ENCODE measurements at regions not wholly inside any gene's neighbourhood (a gene's known extent, or its start where the extent isn't known, plus 50 kb on each side); places are given as distances from the start of the nearest gene placed in this dataset.

DNA sequence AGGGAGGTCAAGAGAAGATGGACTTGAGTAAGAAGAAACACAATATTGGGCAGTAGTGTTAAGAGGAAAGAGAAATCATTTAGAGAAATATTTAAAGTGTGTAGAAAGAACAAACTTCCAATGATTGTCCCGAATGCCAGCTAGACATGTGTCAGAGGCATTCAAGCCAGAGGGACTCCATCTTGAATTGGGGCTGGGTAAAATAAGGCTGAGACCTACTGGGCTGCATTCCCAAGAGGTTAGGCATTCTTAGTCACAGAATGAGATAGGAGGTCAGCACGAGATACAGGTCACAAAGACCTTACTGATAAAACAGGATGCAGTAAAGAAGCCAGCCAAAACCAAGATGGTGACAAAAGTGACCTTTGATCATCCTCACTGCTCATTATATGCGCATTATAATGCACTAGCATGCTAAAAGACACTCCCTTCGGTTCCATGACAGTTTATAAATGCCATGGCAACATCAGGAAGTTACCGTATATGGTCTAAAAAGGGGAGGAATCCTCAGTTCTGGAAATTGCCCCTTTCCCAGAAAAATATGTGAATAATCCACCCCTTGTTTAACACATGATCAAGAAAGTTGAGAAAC is 127.0 kb upstream of the IPO5 start:
- H3K27me3 ChIP-seq (ENCODE audit: control insufficient read depth, insufficient read depth, low read length) = no peaks in the 10 kb centered on the region
- H3K27ac ChIP-seq (ENCODE audit: low read length) = no peak overlapping the region
- no peak for DNase-seq (ENCODE audit: low read depth, low spot score)
- no peaks in the 10 kb centered on the region for H3K9me3 ChIP-seq (ENCODE audit: control insufficient read depth, insufficient read depth, low read depth, low read length)
- POLR2A ChIA-PET = no interaction called here
- ATAC-seq = no peak
- no peaks in the 10 kb centered on the region for H3K4me1 ChIP-seq (ENCODE audit: control insufficient read depth, insufficient read depth, low read length)
- no peak overlapping the region for H3K4me3 ChIP-seq (ENCODE audit: low read depth in 2 of 2, low read length in 2 of 2)
- no peaks in the 10 kb centered on the region for H3K36me3 ChIP-seq (ENCODE audit: control insufficient read depth, insufficient read depth, low read length)
- TF ChIP-seq SIN3A (IDR thresholded peaks at IDR 0.05; ENCODE audit: borderline replicate concordance, insufficient read depth, low read depth, low read length) = no peak
- TF ChIP-seq, protein P1, sequence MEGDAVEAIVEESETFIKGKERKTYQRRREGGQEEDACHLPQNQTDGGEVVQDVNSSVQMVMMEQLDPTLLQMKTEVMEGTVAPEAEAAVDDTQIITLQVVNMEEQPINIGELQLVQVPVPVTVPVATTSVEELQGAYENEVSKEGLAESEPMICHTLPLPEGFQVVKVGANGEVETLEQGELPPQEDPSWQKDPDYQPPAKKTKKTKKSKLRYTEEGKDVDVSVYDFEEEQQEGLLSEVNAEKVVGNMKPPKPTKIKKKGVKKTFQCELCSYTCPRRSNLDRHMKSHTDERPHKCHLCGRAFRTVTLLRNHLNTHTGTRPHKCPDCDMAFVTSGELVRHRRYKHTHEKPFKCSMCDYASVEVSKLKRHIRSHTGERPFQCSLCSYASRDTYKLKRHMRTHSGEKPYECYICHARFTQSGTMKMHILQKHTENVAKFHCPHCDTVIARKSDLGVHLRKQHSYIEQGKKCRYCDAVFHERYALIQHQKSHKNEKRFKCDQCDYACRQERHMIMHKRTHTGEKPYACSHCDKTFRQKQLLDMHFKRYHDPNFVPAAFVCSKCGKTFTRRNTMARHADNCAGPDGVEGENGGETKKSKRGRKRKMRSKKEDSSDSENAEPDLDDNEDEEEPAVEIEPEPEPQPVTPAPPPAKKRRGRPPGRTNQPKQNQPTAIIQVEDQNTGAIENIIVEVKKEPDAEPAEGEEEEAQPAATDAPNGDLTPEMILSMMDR (IDR thresholded peaks at IDR 0.05) = no peak
- TF ChIP-seq TCF7L2 (IDR thresholded peaks at IDR 0.05; ENCODE audit: low read depth, low read length) = no peak
- TF ChIP-seq POLR2AphosphoS5 (IDR thresholded peaks at IDR 0.05; ENCODE audit: low read depth, low read length) = no peak
- TF ChIP-seq, protein P2, sequence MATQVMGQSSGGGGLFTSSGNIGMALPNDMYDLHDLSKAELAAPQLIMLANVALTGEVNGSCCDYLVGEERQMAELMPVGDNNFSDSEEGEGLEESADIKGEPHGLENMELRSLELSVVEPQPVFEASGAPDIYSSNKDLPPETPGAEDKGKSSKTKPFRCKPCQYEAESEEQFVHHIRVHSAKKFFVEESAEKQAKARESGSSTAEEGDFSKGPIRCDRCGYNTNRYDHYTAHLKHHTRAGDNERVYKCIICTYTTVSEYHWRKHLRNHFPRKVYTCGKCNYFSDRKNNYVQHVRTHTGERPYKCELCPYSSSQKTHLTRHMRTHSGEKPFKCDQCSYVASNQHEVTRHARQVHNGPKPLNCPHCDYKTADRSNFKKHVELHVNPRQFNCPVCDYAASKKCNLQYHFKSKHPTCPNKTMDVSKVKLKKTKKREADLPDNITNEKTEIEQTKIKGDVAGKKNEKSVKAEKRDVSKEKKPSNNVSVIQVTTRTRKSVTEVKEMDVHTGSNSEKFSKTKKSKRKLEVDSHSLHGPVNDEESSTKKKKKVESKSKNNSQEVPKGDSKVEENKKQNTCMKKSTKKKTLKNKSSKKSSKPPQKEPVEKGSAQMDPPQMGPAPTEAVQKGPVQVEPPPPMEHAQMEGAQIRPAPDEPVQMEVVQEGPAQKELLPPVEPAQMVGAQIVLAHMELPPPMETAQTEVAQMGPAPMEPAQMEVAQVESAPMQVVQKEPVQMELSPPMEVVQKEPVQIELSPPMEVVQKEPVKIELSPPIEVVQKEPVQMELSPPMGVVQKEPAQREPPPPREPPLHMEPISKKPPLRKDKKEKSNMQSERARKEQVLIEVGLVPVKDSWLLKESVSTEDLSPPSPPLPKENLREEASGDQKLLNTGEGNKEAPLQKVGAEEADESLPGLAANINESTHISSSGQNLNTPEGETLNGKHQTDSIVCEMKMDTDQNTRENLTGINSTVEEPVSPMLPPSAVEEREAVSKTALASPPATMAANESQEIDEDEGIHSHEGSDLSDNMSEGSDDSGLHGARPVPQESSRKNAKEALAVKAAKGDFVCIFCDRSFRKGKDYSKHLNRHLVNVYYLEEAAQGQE (IDR thresholded peaks at IDR 0.05; ENCODE audit: insufficient read depth in 1 of 2, low read depth in 2 of 2, low read length in 1 of 2) = no peak
- CTCF ChIA-PET = no interaction called here
- BruUV-seq (replicated peaks) = no TSS peak
- intact Hi-C loops (cut with micrococcal nuclease; ENCODE audit: unreplicated experiment) = no loop called here
- in situ Hi-C loops (cut with HindIII; ENCODE audit: low pct_unique_long_range_greater_than_20kb, low sequenced_read_pairs) = no loop called here

DNA sequence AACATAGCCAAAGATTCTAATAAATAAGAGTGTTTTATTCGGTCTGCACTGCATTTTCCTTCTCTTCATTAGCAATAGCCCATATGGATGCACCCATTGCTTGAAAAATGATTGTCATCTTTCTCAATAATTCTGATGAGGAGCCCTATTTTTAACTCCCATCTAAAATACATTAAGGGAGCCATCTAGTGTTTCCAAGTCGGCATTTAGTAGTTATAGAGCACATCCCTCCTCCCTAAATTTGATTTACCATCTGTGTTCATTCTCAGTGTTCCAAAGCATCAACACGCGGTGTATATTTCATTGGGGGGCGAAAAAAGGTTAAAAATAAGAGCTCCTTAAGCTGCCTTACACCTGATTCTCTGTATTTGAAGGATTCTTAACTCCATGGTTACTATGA is 119.2 kb upstream of the IPO5 start:
- ChIA-PET POLR2A (no interaction called here), CTCF (no interaction called here)
- intact Hi-C loops (cut with micrococcal nuclease; ENCODE audit: unreplicated experiment) = no loop called here
- DNase-seq (ENCODE audit: low read depth, low spot score) = no peak
- H3K27ac ChIP-seq (ENCODE audit: low read length) = no peak overlapping the region
- no TSS peak for BruUV-seq (replicated peaks)
- no peaks in the 10 kb centered on the region for H3K27me3 ChIP-seq (ENCODE audit: control insufficient read depth, insufficient read depth, low read length)
- H3K36me3 ChIP-seq (ENCODE audit: control insufficient read depth, insufficient read depth, low read length) = no peaks in the 10 kb centered on the region
- in situ Hi-C loops (cut with HindIII; ENCODE audit: low pct_unique_long_range_greater_than_20kb, low sequenced_read_pairs) = no loop called here
- TF ChIP-seq, protein P2 (IDR thresholded peaks at IDR 0.05; ENCODE audit: insufficient read depth in 1 of 2, low read depth in 2 of 2, low read length in 1 of 2) = no peak
- TF ChIP-seq, protein P1 (IDR thresholded peaks at IDR 0.05) = no peak
- no peak for TF ChIP-seq SIN3A (IDR thresholded peaks at IDR 0.05; ENCODE audit: borderline replicate concordance, insufficient read depth, low read depth, low read length)
- no peak for TF ChIP-seq TCF7L2 (IDR thresholded peaks at IDR 0.05; ENCODE audit: low read depth, low read length)
- no peak for TF ChIP-seq POLR2AphosphoS5 (IDR thresholded peaks at IDR 0.05; ENCODE audit: low read depth, low read length)
- no peaks in the 10 kb centered on the region for H3K4me1 ChIP-seq (ENCODE audit: control insufficient read depth, insufficient read depth, low read length)
- no peaks in the 10 kb centered on the region for H3K9me3 ChIP-seq (ENCODE audit: control insufficient read depth, insufficient read depth, low read depth, low read length)
- ATAC-seq = 0 out of 2 replicates have a peak, but pooled peaks have one; percentile 63
- no peak overlapping the region for H3K4me3 ChIP-seq (ENCODE audit: low read depth in 2 of 2, low read length in 2 of 2)
